Right lobe of liver (tissue), 6 donors: ENCODE measurements at regions not wholly inside any gene's neighbourhood (a gene's known extent, or its start where the extent isn't known, plus 50 kb on each side); places are given as distances from the start of the nearest gene placed in this dataset.

Experiments
- ATAC-seq, 4 donors: fragments of 200-7000 bp; cut with Tn5 transposase; one replicate each; pipeline ENCODE4 v1.9.1; 2020; ENCODE audit warnings: mild to moderate bottlenecking in 4 of 4, moderate library complexity in 4 of 4
- DNase-seq, 3 donors: peaks; one replicate each; pipeline ENCODE4 v3.0.0-alpha.2; 2020
- H3K27ac ChIP-seq, 3 donors: fragments of 200-600 bp; one replicate each; pipeline ENCODE4 v1.8.0; 2022
- H3K27me3 ChIP-seq, 2 donors: fragments of 200-600 bp; one replicate each; pipeline ENCODE4 v1.8.0; 2022
- H3K36me3 ChIP-seq, 4 donors: fragments of 200-600 bp; sonication (generic) in 1 of 4; one replicate each; pipeline versions ENCODE4 v1.5.1 to v1.8.0; 2017 to 2022; ENCODE audit warnings: control low read depth in 1 of 4
- H3K4me1 ChIP-seq, 4 donors: fragments of 200-600 bp; sonication (generic) in 1 of 4; one replicate each; pipeline versions ENCODE4 v1.5.1 to v1.8.0; 2017 to 2022; ENCODE audit warnings: control low read depth in 1 of 4
- H3K4me3 ChIP-seq, 3 donors: fragments of 200-600 bp; one replicate each; pipeline ENCODE4 v1.8.0; 2022
- H3K9me3 ChIP-seq, 4 donors: fragments of 200-600 bp; sonication (generic) in 1 of 4; one replicate each; pipeline versions ENCODE4 v1.5.1 to v1.8.0; 2017 to 2022; ENCODE audit warnings: control low read depth in 1 of 4
- CTCF ChIP-seq, 4 donors: fragments of 200-600 bp in 3 of 4; fragments of 450-650 bp in 1 of 4; IDR thresholded peaks; one replicate each; pipeline versions ENCODE4 v1.5.1 to v1.8.0; 2016 to 2022; ENCODE audit warnings: antibody characterized with exemption in 4 of 4, mild to moderate bottlenecking in 2 of 4
- POLR2A ChIP-seq: fragments of 450-650 bp; IDR thresholded peaks from one replicate; pipeline ENCODE4 v1.6.1; 2017; ENCODE audit warnings: antibody characterized with exemption, mild to moderate bottlenecking
- WGBS: methylation state at CpG from one replicate; pipeline ENCODE4 v1.1.6; 2018; ENCODE audit warnings: low coverage, low lambda C conversion rate; ENCODE audit not compliant: insufficient coverage; ENCODE audit errors: missing lambda C conversion rate; 5-methylcytosine and 5-hydroxymethylcytosine counted together
- intact Hi-C, 2 donors: fragments of 100-400 bp; cut with DNase I; formaldehyde crosslinking; loops; one replicate each; pipeline versions ENCODE4 v1.11.2 to v1.14.1; 2022
- donor health status: DM: no; HTN: yes; CAD: no.
- donor health status: DM: no; HTN: no; CAD: no.
- donor health status: DM: no; HTN: no; CAD: no.
- donor health status: DM: no; HTN: yes; CAD: no.
- donor health status: DM: no; HTN: yes; CAD: no.

GRCh38 chr12:63276537-63277365 lies 125.8 kb upstream of the AVPR1A start:
- TF ChIP-seq POLR2A = no peak
- peak; percentile 76 to 90 (median 88) for TF ChIP-seq CTCF (IDR thresholded peaks at IDR 0.05)

GRCh38 chr12:63266988-63267387 lies 116.0 kb upstream of the AVPR1A start:
- Histone ChIP-seq H3K4me3 (no peak overlapping the region), H3K9me3 (peaks cover 0 to 6% (median 2%) of the 10 kb centered on the region in 4 donors), H3K27me3 (no peaks in the 10 kb centered on the region), H3K36me3 (no peaks in the 10 kb centered on the region), H3K27ac (no peak overlapping the region), H3K4me1 (no peaks in the 10 kb centered on the region)
- ATAC-seq (no peak), DNase-seq (no peak)
- TF ChIP-seq POLR2A = no peak
- TF ChIP-seq CTCF (IDR thresholded peaks at IDR 0.05) = no peak
- WGBS = 73% methylated on average over 1 of the region's 1 CpG
- intact Hi-C loops = no loop called here

More at GRCh38 chr12:63276537-63277365, 125.8 kb upstream of the AVPR1A start:
- no peaks in the 10 kb centered on the region for H3K27me3 ChIP-seq
- DNase-seq (peak; percentile 39 to 73 (median 63)), ATAC-seq (peak; percentile 98 to 100 (median 100))
- H3K4me3 ChIP-seq = no peak overlapping the region
- H3K4me1 ChIP-seq = no peaks in the 10 kb centered on the region
- no peak overlapping the region for H3K27ac ChIP-seq
- H3K9me3 ChIP-seq = no peaks in the 10 kb centered on the region
- intact Hi-C loops = no loop called here
- no peaks in the 10 kb centered on the region for H3K36me3 ChIP-seq
- 16% methylated on average over 4 of the region's 4 CpGs for WGBS

GRCh38 chr12:63264629-63265028 lies 113.6 kb upstream of the AVPR1A start:
- Histone ChIP-seq H3K27me3 (no peaks in the 10 kb centered on the region), H3K36me3 (no peaks in the 10 kb centered on the region), H3K9me3 (peaks cover 0 to 6% (median 2%) of the 10 kb centered on the region in 4 donors), H3K27ac (no peak overlapping the region), H3K4me1 (no peaks in the 10 kb centered on the region), H3K4me3 (no peak overlapping the region)
- intact Hi-C loops = no loop called here
- ATAC-seq (no peak), DNase-seq (no peak)
- 88% methylated on average over 6 of the region's 6 CpGs for WGBS
- TF ChIP-seq POLR2A (no peak), CTCF (IDR thresholded peaks at IDR 0.05) (no peak)

- no peak for ATAC-seq
- no peak for DNase-seq
- TF ChIP-seq CTCF (IDR thresholded peaks at IDR 0.05) (no peak), POLR2A (no peak)
- intact Hi-C loops = no loop called here
- Histone ChIP-seq H3K36me3 (no peaks in the 10 kb centered on the region), H3K4me3 (no peak overlapping the region), H3K27me3 (no peaks in the 10 kb centered on the region), H3K4me1 (no peaks in the 10 kb centered on the region), H3K27ac (no peak overlapping the region), H3K9me3 (no peaks in the 10 kb centered on the region)
- 71% methylated on average over 5 of the region's 5 CpGs for whole genome bisulfite sequencing
These were observed 99.5 kb upstream of the AVPR1A start for GRCh38 chr12:63250486-63250885.
